ENCODE measurements at regions not wholly inside any gene's neighbourhood (a gene's known extent, or its start where the extent isn't known, plus 50 kb on each side); places are given as distances from the start of the nearest gene placed in this dataset.

DNA sequence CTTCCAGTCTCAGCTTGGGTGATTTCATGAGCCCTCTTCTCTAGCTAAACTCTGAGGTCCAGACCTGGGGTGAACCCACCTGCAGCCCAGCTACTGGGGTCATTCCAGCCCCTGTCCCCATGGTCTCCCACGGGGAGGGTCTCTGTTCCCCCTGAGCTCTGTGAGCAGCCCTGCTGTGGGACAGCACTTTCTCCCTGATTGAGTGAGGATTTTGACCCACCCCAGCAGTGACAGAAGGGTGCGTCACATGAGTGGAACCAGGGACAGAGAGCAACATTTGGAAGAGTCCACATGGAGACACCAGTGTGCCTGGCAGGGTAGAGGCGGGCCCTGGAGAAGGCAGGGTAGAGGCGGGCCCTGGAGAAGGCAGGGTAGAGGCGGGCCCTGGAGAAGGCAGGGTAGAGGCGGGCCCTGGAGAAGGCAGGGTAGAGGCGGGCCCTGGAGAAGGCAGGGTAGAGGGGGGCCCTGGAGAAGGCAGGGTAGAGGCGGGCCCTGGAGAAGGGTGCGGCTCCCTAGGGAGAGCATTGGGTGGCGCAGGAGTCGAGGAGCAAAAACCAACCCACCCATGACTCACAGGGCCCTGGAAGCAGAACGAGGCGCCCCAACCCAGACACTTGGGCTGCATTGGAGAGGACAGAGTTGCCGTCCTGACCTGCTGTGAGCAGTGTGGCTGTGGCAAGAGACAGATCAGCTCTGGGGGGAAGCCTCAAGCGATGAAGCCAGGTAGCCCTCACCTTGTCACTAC, 227.7 kb upstream of the B3GAT1 start:
- no peak for DNase-seq

- no peak for DNase-seq
These were observed 226.9 kb upstream of the B3GAT1 start for GRCh38 chr11:134638796-134639430.

GRCh38 chr11:134637091-134638015, 225.3 kb upstream of the B3GAT1 start:
- DNase-seq = no peak

DNA sequence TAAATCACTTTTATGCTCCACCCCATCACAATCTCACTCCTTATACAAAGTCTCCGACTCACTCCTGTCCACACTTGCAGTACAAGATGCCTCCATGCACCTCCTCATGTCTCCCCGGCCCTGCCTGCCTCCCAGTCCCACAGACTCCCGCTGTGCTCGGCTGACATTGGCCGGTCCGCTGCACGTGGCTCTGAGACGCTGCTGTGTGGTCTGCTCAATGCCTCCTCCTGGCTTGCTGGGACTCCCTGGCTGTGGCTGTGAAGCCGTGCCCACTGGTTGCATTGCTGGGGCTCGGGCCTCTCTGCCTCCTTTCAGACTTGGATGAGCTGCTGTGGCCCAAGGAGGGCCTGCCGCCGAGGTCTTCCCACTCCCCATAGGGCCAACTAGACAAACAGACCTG, 224.0 kb upstream of the B3GAT1 start:
- no peak for DNase-seq

- DNase-seq = no peak
These were observed 223.1 kb upstream of the B3GAT1 start for GRCh38 chr11:134634897-134635831.

DNA sequence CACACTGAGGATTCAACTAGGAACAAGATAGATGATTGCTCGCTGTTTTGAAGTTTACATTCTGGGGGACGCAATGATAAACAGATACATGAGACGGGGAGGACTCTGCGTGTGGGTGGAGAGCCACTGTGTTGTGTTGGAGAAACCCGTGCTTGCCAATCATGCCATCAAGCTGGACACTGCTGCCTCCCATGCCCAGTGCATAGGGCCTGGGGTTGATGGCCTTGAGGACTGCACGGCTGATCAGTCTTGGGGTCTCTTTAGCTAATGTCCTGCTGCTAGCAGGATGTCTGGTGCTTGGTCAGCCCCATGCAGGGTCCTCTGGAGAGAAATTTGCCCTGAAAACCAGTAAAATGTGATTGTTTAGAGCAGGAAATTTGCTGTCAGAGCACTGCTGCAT, 221.2 kb upstream of the B3GAT1 start:
- no peak for DNase-seq

DNA sequence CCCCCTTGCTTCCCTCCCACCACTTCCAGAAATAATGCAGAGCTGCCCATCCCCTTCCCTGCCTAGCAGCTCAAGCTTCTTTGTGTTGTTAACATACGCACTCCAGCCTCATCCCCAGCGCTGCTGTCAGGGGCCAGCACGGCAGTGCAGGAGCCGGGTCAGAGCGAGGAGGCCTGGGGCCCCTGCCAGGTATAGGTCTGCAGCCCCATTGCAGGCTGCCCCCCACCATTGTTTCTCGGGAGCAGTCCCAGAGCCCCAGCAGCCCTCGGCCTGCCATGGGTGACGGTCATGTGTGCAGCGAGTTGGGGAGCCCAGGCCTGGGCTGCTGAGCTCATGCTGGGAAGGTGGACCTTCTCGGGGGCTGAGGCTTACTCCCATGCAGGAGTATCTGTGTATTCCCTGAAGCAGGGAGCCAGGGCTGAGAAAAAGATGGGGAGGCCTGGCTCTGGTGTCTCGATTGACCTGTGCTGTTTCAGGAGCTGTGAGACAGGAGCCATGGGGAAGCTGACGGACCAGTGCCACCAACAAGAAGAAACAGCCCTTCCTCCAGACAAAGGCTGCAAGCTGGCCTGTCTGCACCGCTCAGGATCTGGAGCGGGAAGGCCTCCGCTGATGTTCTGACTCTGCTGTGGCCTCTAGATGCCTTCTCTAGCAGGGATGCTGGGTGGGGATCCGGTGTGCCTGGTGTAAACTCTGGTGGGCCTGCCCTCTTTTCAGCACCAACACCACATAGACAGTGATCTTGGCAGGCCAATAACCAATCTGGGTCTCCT, 220.5 kb upstream of the B3GAT1 start:
- DNase-seq = no peak

- DNase-seq = no peak
These were observed 218.8 kb upstream of the B3GAT1 start for GRCh38 chr11:134630861-134631260.

GRCh38 chr11:134628426-134628825, 216.4 kb upstream of the B3GAT1 start:
- no peak for DNase-seq

DNA sequence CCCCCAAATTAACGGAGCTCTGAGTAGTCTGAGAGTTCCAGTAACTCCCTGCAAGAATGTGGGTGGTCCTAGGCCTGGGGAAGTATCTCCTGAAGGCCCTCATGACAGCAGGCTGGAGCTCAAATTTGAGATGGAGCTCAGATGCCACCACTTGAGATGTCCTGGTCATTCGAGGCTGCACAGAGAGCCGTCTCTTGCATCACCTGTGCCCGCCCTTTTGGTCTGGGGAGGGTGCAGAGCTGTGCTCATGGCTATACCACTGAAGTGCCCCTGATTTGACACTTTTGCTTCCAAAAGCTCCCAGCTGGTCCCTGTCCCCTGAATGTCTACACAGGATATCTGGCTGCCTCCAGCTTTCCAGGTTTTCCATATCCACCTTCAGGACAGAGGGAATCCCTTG, 214.0 kb upstream of the B3GAT1 start:
- DNase-seq = no peak

- DNase-seq = no peak
These were observed 213.6 kb upstream of the B3GAT1 start for GRCh38 chr11:134625631-134626030.

- DNase-seq = no peak
These were observed 213.1 kb upstream of the B3GAT1 start for GRCh38 chr11:134625151-134625550.

GRCh38 chr11:134624166-134624920, 212.3 kb upstream of the B3GAT1 start:
- DNase-seq = no peak

GRCh38 chr11:134623711-134624110, 211.7 kb upstream of the B3GAT1 start:
- no peak for DNase-seq

GRCh38 chr11:134622458-134622857, 210.4 kb upstream of the B3GAT1 start:
- DNase-seq = no peak

DNA sequence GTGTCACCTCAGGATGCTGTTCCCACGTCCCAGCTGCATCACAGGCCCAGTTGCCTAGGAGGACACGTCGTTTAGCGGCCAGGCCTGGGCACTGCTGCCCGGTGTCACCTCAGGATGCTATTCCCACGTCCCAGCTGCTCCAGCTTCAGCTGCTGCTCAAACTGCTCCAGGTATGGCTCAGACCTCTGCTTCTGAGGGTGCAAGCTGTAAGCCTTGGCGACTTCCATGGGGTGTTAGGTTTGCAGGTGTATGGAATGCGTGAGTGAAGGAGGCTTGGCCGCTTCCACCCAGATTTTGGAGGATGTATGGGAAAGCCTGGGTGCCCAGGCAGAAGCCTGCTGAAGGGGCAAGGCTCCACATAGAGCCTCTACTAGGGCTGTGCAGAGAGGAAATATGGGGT, 205.3 kb upstream of the B3GAT1 start:
- no peak for DNase-seq

GRCh38 chr11:134616038-134616437, 204.0 kb upstream of the B3GAT1 start:
- no peak for DNase-seq

- no peak for DNase-seq
These were observed 203.1 kb upstream of the B3GAT1 start for GRCh38 chr11:134615041-134615615.

DNA sequence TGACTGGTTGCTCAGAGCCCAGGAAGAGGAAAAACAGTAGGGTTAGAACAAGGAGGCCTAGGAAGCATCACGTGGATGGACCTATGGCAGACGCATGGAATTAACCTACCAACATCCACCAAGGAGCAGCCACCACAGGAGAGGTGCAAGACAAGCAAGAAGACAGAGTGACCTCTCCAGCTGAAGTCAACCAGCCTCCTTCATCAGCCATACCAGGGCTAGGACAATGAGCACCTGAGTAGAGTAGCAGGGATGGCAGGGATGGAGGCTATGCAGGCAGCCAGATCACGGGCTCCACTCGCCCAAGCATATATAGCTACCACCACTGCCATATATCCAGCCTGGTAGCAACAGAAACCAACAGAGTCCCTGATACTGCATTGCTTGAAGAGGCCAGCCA, 202.1 kb upstream of the B3GAT1 start:
- no peak for DNase-seq

DNA sequence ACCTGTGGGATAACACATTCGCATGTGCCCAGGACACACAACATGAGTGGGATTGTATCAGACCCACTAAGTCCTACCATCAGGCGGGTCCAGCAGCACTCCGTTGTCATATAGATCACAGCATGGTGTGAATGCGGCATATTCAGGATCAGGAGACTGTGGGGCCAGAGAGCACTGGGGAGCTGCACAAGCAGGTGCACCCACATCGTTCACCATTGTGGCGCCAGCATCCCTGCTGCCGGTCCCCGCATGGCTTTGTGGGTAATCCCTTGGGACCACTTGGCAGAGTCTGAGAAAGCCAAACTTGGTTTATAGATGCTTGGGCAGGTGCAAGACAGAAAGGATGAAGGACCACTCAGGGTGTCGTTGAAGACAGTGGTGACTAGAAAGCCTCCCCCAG, 201.6 kb upstream of the B3GAT1 start:
- no peak for DNase-seq
